Medulla oblongata (tissue), 1 donor: ENCODE measurements at regions not wholly inside any gene's neighbourhood (a gene's known extent, or its start where the extent isn't known, plus 50 kb on each side); places are given as distances from the start of the nearest gene placed in this dataset.
"Not testable (repeated sequence)": the region's sequence is repeated elsewhere in the genome, so short reads cannot be mapped to it uniquely, and the experiment has no call there.

Experiments
- DNase-seq: peaks from one replicate; pipeline ENCODE4 v3.0.0-alpha.2; 2015; ENCODE audit errors: extremely low spot score

DNA sequence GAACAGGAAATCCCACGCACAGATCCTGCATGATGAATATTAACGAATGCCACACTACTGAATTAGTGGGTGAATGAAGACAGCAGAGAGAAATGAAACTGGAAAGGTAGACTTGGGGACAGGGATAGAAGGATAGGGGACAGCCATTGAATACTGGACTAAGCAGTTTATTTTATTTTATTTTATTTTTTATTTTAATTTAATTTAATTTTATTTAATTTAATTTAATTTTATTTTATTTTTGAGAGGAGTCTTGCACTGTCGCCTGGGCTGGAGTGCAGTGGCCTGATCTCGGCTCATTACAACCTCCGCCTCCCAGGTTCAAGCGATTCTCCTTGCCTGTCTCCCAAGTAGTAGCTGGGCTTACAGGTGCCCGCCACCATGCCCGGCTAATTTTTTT is 385.2 kb downstream of the GPAT3 start:
- DNase-seq, result no peak

DNA sequence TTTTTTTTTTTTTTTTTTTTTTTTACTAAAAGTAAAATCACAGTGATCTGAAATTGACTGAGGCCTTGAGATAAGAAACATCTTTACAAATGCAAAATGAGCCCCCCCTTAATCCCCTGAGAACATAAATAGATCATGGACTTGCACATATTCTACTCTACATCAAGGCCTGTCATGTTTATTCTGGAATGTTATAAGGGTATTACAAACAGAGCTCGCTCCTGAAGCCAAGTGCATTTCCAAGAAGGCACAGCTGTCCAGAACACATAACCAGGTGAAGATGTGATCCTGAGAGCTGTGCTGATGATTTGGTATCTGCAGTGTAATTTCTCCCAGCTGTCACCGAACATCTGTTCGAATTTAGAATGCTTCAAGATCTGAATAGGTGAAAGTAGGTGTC is 384.5 kb downstream of the GPAT3 start:
- no peak for DNase-seq

DNA sequence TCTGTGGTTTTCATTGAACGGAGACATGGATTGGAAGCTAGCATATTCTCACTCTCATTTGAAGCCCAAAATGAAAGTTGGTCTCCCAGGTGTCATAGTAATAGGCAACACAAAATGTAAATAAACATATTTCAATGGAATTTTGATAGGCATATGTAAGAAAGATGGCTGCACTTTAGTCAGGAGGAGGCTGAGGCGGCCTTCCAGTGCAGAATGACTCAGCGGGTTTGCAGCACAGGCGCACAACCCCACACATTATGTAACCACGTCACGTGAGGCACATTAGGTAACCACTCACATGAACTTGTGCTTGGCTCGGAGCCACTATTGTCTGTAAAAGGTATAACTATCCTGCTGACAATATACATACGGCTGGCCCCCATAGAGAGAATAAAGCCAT is 381.7 kb downstream of the GPAT3 start:
- no peak for DNase-seq

DNA sequence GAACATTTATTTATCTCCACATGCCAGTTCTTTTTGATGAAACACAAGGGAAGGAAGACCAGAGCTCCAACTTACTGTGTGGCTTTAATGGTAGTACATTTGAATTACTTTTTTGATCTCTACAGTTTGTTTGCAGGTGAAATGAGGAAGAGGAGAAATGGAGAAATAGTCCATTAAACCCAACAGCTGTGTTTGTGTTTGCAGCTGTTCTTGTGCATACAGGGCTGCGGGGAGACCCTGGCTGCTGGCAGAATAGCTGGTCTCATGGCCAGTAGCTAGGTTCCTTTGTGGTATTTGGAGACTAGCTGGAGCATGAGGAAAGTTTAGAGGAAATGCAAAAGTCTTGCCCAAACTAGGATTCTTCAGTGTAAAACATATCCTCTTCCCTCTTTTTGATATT is 374.8 kb downstream of the GPAT3 start:
- no peak for DNase-seq

DNA sequence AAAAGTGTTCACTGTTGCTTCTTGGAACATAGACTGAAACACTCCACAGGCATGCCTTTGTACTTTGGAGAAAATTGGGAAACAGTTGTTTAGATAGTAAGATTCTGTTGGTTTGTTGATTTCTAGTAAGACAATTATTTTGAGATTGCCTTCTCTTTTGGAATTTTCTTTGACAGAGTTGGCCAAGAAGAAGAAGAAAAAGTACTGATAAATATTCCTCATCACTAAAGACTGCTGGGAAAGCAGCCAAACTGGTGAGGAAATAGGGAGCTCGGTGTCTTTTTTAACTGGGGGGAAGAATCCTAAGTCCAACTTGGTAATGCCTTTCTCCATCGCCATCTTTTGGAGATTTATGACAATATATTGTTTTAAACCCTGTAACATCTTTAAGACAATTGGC is 370.7 kb downstream of the GPAT3 start:
- DNase-seq, result peak; percentile 15

DNA sequence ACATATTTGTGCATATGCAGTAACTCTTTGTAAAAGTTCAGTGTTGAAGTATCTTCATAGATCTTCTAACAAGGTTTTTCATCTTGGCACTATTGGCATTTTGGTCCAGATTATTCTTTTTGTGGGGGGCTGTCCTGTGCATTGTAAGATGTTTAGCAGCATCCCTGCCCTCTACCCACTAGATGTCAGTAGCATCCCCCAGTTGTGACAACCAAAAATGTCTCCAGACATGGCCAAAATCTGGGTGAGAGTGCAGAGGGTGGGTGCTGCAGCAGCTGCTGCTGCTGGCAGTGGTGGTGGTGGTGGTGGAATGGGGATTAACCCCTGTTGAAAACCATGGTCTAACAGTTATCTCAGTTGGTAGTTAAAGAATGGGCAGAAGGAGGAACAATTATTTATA is 370.0 kb downstream of the GPAT3 start:
- DNase-seq, result no peak

DNA sequence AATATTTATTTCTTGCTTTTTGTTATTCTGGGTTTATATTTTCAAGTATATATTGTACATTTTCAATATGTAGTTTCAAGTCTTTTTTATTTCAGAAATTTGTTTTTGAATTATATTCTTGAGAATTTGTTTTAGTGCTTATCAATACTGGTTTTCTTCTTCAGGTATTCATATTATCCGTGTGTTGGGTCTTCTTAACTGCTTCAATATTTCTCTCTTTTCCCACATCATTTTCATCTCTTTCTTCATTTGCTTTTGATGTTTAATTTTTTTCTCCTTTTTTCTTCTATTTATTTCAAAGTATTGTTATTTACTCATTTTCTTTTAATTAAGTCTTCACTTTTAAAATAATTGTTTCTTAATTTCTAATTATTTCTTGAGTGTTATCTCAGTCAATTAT is 367.8 kb downstream of the GPAT3 start:
- not testable (repeated sequence) for DNase-seq

DNA sequence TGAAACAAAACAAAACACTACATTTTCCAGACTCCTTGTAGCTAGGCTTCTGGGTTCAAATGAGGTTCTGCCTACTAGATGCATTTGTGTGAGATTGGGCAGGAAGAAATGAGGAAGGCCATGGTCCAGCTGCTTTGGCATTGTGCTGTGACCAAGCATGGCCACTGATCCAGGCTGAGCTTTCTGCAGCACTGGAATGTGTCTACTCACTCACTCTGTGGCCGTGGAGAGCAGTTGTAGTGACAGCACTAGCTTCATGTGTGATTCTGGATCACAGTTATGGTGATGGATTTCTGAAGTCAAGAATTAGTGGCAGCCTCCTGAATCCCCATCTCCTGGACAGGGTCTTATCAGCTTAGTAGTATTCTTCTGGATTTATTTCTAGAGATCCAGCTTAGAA is 358.9 kb downstream of the GPAT3 start:
- DNase-seq, result no peak

DNA sequence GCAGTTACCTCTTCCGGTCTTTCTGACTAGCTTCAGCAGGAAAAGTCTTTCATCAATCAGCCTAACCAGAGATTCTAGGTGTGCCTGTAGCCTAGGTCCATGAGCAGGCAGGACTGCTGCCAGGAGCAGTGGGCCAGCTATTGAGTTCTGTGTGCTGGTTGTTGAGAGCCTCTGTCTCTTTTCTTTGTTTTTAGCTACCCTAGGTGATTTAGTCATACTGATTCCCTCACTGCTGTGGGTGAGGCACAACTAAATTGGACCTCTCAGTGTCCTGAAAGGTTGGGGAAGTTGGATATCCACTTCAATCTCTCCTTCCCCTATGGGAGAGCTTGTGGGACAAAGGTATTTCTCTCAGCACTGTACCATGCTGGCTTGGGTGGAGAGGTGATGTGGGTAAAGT is 354.9 kb downstream of the GPAT3 start:
- DNase-seq, result no peak

DNA sequence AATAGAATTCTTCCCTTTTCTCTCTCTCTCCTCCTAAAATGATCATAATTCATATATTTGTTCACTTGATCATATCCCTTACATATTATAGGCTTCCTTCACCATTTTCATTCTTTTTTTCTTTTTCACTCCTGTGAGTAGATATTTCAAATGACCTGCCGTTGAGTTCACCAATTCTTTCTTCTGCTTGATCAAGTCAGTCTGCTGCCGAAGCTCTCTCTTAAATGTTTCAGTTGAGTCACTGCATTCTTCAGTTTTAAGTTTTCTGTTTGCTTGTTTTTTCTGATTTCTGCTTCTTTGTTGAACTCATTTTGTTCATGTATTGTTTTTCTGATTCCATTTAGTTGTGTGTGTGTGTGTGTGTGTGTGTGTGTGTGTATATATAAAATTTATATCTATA is 354.3 kb downstream of the GPAT3 start:
- DNase-seq, result no peak

DNA sequence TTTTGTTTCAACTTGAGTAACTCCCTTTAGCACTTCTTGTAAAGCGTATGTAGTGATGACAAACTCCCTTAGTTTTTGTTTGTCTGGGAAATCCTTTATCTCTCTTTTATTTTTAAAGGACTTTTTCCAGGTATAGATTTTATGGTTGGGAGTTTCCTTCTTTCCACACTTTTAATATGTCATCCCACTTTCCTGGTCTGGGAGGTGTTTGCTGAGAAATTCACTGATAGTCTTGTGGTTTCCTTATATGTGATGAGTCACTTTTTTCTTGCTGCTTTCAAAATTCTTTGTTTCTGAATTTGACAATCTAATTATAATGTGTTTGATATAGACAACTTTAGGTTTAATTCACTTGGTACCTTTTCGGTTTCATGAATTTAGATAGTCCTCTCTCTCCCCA is 353.9 kb downstream of the GPAT3 start:
- no peak for DNase-seq

DNA sequence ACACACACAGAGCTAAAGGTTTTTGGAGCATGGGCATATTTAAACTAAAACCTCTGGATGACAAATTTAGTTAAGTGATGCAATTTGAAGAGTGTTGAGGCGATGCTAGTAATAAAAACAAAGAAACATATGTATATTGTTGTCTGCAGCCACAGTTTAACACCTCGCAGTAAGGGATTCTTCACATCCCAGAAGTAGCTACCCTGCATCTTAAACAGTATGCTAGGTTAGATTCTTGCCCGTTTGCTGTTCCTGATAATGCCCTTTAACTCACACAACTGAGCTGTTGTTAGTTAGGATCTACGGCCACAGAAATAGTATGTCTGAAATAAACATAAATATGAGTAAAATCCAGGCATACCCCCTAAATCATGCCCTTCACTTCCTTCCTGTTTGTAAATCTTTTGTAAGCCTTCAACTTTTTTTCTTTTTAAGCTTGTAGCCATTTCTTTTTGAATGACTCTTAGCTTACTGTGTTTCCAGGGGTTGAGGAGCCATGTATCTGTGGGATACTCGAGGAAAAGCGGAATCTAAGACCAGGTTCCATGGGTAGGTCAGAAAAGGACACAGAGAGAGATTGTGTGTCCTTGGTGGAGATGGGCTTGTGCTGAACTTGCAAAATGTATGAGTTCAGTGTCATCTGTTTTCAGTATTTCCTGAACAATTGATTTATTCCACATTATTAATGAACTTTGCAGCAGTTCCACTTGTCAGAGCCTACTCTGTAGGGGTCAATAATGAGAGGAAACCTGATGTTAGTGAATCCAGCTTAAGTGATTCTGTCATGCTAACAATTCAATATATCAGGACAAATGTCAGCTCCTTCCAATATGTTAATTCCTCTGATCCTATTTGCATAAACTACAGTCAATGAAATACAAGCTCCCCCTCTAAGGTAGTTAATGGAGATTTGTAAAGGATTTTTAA is 349.6 kb downstream of the GPAT3 start:
- no peak for DNase-seq

DNA sequence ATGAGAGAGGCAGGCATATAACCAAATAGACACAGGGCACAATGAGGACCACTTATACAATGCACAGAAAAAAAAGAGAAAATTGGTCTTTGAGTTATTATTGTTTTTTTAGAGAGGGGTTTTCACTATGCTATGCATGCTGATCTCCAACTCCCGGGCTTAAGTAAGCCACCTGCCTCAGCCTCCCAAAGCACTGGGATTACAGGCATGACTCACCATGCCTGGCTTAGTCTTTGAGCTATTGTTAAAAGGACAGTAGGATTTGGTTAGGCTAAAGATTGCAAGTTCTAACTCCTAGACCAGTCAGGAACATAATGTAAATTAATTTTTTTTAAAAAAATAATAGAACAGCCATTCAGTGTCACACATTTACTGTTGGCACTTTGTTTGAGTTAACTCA is 340.1 kb downstream of the GPAT3 start:
- DNase-seq, result no peak

DNA sequence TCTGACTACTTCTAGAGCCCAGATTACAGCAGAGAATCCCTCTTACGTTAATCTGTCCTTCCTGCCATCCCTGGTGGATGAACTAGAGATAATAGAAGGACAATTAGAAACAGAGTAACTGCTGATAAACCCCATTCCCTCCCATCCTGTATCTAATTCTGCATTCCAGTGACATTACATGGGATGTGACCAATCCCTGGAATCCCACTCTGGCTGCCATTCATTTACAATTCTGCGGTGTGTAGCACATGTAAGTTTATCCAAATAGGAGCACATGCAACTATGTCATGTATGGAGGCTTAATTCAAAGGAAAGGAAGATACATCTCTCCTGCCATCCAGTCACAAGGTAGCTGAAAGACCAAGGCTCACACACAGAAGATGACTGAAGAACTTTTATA is 339.5 kb downstream of the GPAT3 start:
- no peak for DNase-seq

DNA sequence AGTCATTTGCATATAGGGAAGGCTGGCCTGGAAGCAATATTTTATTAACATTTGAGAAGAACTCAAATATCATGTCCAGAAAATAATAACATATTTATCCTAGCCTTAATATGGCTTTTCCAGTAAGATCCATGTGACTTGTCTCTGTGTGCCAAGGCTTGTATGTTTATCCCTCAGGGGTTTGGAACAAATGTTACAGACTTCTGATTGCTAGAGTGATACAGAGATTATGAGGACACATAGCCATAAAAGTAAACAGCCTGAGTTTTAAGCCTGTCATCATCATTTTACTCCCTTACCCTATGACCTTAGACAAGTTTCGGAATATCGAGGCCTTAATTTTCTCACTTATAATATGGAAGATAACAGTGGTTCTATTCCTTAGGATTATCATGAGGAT is 338.1 kb downstream of the GPAT3 start:
- no peak for DNase-seq

DNA sequence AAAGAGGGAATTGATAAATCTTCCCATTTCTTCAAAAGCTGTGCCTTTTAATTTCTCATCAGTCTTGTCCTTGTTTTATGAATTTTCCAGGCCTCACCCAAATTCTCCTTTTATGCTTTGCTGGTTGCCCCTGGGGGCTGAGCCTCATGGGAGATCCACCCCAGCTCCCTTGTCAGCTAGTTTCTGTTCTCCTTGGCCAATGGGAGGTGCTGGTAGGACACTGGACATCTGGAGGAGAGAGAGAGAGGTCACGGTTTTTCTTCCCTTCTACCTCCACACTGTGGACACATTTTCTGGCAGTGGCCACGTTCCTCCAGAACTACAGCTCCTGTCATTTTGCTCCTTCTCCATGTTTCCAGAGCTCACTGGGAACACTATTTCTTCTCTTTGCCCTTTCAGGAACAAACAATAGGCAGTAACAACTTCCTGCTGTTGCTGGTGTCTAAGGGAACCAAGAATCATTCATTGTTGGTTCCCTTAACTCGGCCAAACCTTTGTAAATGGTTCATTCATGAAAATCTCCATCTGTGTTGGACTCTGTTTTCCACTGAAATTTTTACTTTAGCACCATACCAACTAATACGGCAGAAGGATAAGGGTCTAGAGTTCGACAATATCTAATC is 334.5 kb downstream of the GPAT3 start:
- DNase-seq, result peak; percentile 74

DNA sequence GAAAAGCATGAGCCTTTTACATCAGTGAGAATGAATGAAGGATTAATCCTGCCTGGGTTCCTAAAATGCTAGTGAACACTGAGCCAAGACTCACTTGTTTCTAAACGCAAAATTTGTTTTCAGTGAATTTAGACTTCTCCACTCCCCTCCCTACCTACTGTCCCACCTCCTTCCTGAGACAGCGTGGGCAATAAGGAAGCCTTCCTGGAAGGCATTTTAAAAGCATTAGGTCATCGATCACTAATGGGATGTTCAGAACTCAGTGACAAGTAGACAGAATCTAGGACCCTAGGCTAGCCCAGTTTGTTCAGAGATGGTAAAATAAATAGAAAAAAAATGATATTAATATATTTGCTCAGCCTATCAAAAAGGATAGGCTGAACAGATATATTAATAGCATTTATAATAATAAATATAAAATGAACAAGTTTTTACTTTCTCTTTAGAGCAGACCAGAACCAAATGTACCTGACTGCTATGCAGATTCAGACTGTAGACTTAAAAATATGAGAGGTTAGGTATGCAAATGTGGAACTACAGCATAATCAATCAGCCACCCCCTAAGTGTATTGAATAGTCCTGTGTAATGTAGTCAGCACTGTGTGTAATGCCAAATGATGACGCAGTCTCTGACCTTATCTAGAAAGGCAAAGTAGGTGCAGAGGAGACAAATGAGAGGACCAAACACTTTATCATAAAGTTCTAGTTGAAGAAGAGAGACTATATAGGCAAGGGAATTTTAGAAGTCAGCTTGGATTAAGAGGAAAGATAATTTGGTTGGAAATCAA is 331.1 kb downstream of the GPAT3 start:
- no peak for DNase-seq

DNA sequence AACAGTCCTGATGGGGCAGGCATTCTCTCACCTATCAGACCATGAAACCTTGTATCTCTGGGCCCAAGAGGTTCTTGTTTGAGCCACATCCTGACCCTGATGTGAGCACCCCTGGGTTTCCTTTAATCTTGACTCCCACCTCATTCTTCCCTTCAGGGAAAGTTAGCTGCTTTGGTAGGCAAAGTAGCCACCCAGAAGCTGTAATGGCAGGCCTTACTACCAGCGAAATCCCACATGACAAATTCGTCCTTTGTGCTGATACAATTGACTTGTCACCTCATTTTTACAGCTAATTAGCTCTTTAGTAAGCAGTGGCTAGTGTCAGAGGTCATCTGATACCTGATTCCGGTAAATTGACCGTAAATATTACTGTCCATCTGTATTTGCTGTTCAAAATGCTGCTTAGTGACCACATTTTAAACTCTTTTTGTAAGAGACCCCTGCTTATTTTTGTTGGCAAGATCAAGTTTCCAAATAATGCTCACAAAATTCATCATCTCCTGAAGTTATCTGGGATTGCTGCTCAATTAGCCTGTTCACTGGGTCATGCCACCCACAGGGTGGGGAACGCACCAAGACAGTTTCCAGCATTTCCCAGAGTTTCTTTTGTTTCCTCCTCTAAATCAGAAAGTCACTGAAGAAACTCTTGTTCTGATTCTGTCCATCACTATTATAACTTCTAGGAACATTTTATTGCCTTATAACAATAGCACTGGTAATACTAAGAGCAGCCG is 329.7 kb downstream of the GPAT3 start:
- no peak for DNase-seq

DNA sequence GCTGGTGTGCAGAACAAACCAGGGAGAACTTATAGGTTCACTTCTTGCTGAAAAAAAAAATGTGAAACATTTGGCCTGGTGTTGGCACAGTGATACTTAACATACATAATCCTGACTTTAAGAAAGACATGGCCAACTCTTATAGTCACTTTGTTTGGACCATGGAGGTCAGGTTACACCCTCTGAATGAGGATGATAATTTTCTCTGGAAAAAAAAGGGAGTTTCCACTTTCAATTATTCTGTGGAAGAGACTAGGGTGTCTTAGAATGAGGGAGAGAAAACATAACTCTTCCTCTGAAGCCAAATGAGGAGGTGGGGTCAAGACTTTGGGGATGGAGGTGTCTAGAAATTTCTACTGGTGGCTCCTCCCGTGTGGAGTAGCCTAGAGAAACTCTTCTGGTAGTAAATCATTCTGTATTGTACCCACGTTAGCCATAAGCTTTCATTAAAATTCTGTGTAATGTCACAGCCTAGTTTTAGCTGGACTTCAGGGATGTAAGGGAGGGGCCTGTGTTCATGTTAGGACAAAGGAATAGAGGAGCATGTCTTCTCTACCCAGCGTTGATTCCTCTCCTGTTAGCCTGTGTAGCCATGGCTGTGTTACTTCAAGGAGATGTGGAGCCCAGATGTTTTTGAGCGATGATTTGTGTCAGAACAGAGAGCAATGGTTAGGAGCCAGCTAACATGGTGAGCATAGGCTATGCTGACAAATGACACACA is 328.3 kb downstream of the GPAT3 start:
- DNase-seq, result no peak

DNA sequence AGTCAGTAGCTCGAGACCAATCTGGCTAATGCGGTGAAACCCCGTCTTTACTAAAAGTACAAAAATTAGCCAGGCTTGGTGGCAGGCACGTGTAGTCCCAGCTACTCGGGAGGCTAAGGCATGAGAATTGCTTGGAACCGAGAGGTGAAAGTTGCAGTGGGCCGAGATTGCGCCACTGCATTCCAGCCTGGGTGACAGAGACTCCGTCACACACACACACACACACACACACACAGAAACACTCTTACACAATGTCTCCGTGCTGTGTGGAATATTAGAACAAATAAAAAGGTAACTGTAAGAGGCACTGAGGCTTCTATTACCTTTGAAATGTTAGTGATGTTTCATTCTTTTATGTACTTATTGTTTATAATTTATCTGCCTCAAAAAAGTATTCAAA is 326.6 kb downstream of the GPAT3 start:
- DNase-seq, result no peak

DNA sequence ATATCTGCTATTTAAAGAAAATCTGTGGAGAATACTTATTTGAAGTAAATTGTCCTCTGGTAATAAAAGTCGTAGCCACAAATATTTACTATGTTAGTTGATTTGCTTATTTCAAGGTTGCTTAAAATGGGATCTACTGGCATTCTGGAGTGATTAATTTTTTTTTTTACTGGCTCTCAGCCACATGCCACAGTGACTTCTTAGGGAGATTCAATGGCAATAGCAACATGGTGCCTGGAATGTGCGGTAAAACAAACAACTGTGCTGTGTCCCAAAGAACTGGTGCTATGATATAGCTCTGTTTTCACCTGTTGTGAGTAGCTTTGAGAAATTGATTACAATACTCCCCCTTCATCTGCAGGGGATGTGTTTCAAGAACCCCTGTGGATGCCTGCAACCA is 324.3 kb downstream of the GPAT3 start:
- no peak for DNase-seq
